Left ventricle myocardium superior (tissue), 1 donor: ENCODE measurements at regions not wholly inside any gene's neighbourhood (a gene's known extent, or its start where the extent isn't known, plus 50 kb on each side); places are given as distances from the start of the nearest gene placed in this dataset.

Experiments used
- ATAC-seq: fragments of 200-7000 bp; cut with Tn5 transposase; one replicate; pipeline ENCODE4 v1.9.1; 2020; ENCODE audit warnings: mild to moderate bottlenecking, moderate library complexity
- DNase-seq: peaks from one replicate; pipeline ENCODE4 v3.0.0-alpha.2; 2020
- intact Hi-C: fragments of 100-400 bp; cut with micrococcal nuclease; formaldehyde crosslinking; loops from one replicate; pipeline ENCODE4 v1.11.0; 2022
- donor health status: DM: no; HTN: yes; CAD: no; lungs with severe emphysema.

- intact Hi-C loops = no loop called here
- DNase-seq (no peak), ATAC-seq (no peak)
Measured at GRCh38 chr2:155391613-155392130, 693.2 kb downstream of the KCNJ3 start.

- DNase-seq (no peak), ATAC-seq (no peak)
- intact Hi-C loops = no loop called here
Measured at GRCh38 chr2:155389224-155389623, 690.7 kb downstream of the KCNJ3 start.

GRCh38 chr2:155384555-155385123 is 686.1 kb downstream of the KCNJ3 start:
- ATAC-seq (no peak), DNase-seq (no peak)
- intact Hi-C loops = no loop called here

GRCh38 chr2:155382776-155383175 is 684.3 kb downstream of the KCNJ3 start:
- ATAC-seq = no peak
- intact Hi-C loops = no loop called here
- no peak for DNase-seq

GRCh38 chr2:155381436-155381835 is 682.9 kb downstream of the KCNJ3 start:
- DNase-seq = no peak
- intact Hi-C loops = no loop called here
- ATAC-seq = no peak

GRCh38 chr2:155379494-155379893 is 681.0 kb downstream of the KCNJ3 start:
- ATAC-seq (no peak), DNase-seq (no peak)
- intact Hi-C loops = no loop called here

- intact Hi-C loops = no loop called here
- DNase-seq (no peak), ATAC-seq (no peak)
Measured at GRCh38 chr2:155377931-155378444, 679.5 kb downstream of the KCNJ3 start.

- no peak for DNase-seq
- intact Hi-C loops = no loop called here
- no peak for ATAC-seq
Measured at GRCh38 chr2:155377266-155377680, 678.8 kb downstream of the KCNJ3 start.

GRCh38 chr2:155372969-155373368 is 674.5 kb downstream of the KCNJ3 start:
- ATAC-seq = no peak
- intact Hi-C loops = no loop called here

GRCh38 chr2:155368934-155369333 is 670.4 kb downstream of the KCNJ3 start:
- intact Hi-C loops = loop anchor here (5.0 kb wide), 1 partner anchor 1823 kb away; no protein-coding TSS in a partner anchor
- ATAC-seq = no peak
- DNase-seq = no peak

More at GRCh38 chr2:155372969-155373368, 674.5 kb downstream of the KCNJ3 start:
- no peak for DNase-seq

- ATAC-seq = no peak
- no peak for DNase-seq
- intact Hi-C loops = loop anchor here (5.0 kb wide), 1 partner anchor 1828 kb away; no protein-coding TSS in a partner anchor
Measured at GRCh38 chr2:155364766-155365165, 666.3 kb downstream of the KCNJ3 start.

- no peak for ATAC-seq
- DNase-seq = no peak
- intact Hi-C loops = no loop called here
Measured at GRCh38 chr2:155363349-155363888, 664.9 kb downstream of the KCNJ3 start.

GRCh38 chr2:155357172-155357571 is 658.7 kb downstream of the KCNJ3 start:
- DNase-seq = no peak
- ATAC-seq = no peak
- intact Hi-C loops = no loop called here

- intact Hi-C loops = no loop called here
- DNase-seq (no peak), ATAC-seq (no peak)
Measured at GRCh38 chr2:155356250-155356649, 657.8 kb downstream of the KCNJ3 start.

GRCh38 chr2:155350783-155351580 is 652.5 kb downstream of the KCNJ3 start:
- intact Hi-C loops = no loop called here
- DNase-seq = no peak

GRCh38 chr2:155332016-155332415 is 633.5 kb downstream of the KCNJ3 start:
- intact Hi-C loops = no loop called here
- no peak for DNase-seq
- ATAC-seq = no peak

More at GRCh38 chr2:155350783-155351580, 652.5 kb downstream of the KCNJ3 start:
- no peak for ATAC-seq

GRCh38 chr2:155320236-155320635 is 621.7 kb downstream of the KCNJ3 start:
- DNase-seq (no peak), ATAC-seq (no peak)
- intact Hi-C loops = no loop called here

- intact Hi-C loops = no loop called here
- ATAC-seq (no peak), DNase-seq (no peak)
Measured at GRCh38 chr2:155318710-155319109, 620.2 kb downstream of the KCNJ3 start.

GRCh38 chr2:155315768-155316167 is 617.3 kb downstream of the KCNJ3 start:
- DNase-seq = no peak
- ATAC-seq = no peak
- intact Hi-C loops = no loop called here

- intact Hi-C loops = no loop called here
- DNase-seq = no peak
- ATAC-seq = no peak
Measured at GRCh38 chr2:155310589-155310988, 612.1 kb downstream of the KCNJ3 start.
